VCaP (cell line): ENCODE measurements at regions not wholly inside any gene's neighbourhood (a gene's known extent, or its start where the extent isn't known, plus 50 kb on each side); places are given as distances from the start of the nearest gene placed in this dataset.

Experiments used
- H3K27ac ChIP-seq: fragments of 450-650 bp; 2 replicates; pipeline ENCODE4 v1.5.1; 2017
- TF ChIP-seq, protein P1 (sequence below): fragments of 450-650 bp; conservative IDR thresholded peaks from 2 replicates; pipeline ENCODE4 v1.5.1; 2017; ENCODE audit warnings: mild to moderate bottlenecking, moderate library complexity

DNA sequence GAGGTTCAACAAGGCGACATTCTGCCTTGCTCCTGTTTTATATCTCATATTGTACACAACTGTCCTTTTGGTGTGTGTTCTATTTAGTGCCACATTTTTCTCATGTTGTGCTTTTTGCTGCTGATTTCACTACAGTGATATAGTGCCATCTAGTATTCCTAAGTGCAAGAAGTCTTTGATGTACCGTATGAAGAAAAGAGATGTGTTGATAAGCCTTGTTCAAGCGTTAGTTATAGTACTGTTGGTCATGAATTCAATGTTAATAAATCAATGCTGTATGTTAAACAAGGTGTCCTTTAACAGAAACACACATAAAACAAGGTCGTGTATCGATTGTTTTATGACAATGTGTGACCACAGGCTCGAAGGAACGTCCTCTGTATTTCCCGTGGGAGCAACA is 939.4 kb downstream of the GATA3 start:
- H3K27ac ChIP-seq: no peak overlapping the region
- TF ChIP-seq, protein P1, sequence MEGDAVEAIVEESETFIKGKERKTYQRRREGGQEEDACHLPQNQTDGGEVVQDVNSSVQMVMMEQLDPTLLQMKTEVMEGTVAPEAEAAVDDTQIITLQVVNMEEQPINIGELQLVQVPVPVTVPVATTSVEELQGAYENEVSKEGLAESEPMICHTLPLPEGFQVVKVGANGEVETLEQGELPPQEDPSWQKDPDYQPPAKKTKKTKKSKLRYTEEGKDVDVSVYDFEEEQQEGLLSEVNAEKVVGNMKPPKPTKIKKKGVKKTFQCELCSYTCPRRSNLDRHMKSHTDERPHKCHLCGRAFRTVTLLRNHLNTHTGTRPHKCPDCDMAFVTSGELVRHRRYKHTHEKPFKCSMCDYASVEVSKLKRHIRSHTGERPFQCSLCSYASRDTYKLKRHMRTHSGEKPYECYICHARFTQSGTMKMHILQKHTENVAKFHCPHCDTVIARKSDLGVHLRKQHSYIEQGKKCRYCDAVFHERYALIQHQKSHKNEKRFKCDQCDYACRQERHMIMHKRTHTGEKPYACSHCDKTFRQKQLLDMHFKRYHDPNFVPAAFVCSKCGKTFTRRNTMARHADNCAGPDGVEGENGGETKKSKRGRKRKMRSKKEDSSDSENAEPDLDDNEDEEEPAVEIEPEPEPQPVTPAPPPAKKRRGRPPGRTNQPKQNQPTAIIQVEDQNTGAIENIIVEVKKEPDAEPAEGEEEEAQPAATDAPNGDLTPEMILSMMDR: no peak

DNA sequence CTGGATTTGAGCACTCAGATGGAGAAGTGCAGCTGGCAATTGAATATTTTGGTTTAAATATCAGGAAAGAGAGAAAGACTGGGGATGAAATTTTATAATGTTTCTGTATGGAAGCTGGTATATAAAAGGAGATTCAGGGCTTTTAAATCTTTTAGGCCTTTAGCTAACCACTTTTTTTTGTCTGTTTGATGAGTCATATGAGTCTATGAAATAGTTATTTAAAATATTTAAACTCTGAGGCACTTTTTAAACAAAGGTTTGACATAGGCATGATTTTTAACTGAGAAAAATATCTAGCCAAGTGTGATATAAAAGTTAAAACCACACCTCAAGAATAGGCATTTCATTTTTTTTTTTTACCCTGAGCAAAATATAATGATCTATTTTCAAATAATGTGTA is 944.3 kb downstream of the GATA3 start:
- no peak overlapping the region for H3K27ac ChIP-seq
- TF ChIP-seq, protein P1: no peak

DNA sequence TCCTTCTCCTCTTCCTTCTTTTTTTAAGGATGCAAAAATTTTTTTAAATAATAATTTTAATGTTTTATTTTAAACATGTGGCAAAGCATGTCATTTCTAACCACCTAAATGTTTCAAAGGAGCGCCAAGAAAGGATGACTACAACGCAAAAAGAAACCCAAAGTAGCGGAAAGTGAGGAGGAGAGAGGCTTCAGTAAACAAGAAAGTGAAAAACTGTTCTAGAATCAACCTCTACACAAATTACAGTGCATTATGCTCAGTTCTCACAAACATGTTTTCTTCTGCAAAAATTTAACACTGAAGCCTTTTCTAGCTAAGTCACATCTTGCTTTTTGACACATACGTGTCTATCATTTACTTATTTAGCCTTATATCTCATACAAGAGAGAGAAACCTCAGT is 948.6 kb downstream of the GATA3 start:
- TF ChIP-seq, protein P1: no peak
- H3K27ac ChIP-seq: no peak overlapping the region

DNA sequence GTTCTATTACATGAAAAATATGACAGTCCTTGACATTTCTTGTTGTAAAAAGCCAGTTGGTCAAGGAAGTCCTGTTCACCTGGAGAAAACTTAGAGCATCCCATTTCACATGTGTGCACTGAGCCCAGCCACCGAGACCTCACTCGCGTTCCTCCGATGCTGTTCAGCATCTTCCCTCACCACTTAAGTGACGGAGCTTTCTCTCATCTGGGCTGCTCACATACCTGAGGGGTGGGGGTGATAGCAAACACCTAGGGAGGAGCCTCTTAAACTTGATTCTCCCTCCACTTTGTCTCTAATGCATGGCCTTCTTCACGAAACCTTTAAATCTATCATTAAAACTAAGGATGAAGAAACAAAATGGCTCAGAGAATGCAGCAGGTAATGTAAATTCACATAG is 950.2 kb downstream of the GATA3 start:
- TF ChIP-seq, protein P1: no peak
- no peak overlapping the region for H3K27ac ChIP-seq

DNA sequence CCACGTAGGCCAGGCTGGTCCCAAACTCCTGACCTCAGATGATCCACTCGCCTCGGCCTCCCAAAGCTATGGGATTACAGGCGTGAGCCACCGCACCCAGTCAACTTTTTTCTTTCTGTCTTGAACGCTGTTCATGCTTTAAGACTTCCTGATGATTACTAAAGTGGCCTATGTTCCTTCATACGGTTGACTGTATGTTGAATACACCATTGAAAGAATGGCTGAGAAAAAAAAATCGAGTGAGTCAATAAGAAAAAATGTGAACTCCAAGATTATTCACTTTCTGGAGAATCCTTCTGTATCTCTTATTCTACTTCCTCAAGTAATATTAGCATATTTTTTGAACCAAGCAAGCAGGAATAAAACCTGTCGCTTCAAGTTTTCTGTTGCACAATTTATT is 955.0 kb downstream of the GATA3 start:
- H3K27ac ChIP-seq: no peak overlapping the region
- TF ChIP-seq, protein P1: no peak

DNA sequence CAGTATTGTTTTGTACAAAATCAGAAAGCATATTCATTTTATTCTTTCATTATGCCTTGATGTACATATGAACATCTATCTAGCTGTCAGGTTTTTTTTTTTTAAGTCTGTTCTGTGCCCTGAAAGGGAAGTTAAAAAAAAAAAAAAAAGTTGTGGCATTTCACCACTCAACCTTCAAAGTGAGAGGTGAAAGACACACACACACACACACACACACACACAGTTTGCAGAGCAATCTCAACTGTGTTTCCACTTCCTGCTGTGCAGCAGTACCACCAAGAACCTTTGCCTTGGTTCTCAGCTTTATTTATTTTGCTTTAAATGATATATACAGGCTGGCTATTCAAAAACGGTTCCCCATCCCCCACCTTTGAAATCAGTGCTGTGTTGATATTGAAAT is 955.6 kb downstream of the GATA3 start:
- TF ChIP-seq, protein P1: no peak
- H3K27ac ChIP-seq: no peak overlapping the region

DNA sequence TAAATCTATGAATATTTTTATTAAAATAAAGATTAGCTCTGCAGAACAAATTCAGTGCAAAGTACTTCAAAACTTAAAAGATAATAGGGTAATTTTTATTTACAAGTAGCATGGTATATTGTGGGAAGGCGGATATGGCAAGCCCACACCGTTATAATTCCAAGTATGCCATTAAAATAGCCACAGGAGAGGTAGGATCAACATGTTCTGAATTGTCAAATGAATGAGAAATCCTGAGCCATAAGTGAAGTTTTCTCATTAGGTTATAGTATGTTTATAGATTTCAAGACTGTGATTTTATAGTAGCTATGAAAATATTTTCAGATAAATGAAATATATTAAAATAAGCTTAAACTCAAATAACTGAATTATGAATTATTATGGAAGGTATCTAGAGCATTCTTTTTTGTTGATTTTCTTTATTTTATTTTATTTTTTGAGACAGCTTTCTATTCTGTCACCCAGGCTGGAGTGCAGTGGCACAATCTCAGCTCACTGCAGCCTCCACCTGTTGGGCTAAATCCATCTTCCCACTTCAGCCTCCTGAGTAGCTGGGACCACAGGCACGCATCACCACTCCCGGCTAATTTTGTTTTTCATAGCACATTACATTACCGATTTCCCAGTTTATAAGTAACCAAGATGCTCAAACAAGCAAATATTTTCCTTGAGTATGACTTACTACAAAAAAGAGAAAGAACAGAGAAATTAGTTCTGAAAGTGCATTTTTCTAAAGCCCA is 956.6 kb downstream of the GATA3 start:
- H3K27ac ChIP-seq: no peak overlapping the region
- TF ChIP-seq, protein P1: no peak
